ENCODE measurements at regions not wholly inside any gene's neighbourhood (a gene's known extent, or its start where the extent isn't known, plus 50 kb on each side); places are given as distances from the start of the nearest gene placed in this dataset.

DNA sequence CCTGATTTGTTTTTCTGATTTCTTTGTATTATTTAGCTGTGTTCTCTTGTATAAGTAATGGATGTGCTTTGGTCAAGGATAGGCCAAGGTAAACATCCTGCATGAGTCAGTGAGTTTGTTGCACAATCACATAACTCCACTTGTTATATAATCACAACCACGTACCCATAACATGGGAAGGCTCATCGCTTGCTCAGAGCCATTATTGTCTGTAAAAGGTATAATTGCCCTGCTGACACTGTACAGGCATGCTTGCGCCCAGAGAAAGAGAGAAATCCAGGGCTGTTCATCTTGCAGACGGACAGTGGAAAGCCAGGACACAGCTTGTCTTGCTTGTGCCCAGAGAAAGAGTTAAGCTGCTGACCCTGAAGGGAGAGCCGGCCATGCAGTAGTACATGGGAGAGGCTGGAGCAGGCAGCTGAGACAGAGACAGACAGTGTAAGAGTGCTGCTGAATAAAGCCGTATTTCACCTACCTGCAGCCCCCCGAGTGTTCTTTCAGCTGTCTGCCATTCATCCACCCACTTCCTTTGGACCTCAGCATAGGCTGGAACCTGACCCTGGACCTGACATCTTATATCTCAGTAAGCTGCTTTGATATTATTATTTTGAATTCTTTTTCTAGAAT, 174.7 kb upstream of the DAAM1 start:
- Histone ChIP-seq H3K27me3 (ENCODE audit: control insufficient read depth in 1 of 2, insufficient read depth in 2 of 2, low read length in 2 of 2) (no peaks in the 10 kb centered on the region), H3K4me1 (ENCODE audit: insufficient read depth, low read length) (peaks cover 37% of the 10 kb centered on the region), H4K20me1 (ENCODE audit: insufficient read depth, low read length) (no peaks in the 10 kb centered on the region), H3K27ac (ENCODE audit: extremely low read length, insufficient read depth, low read length) (no peak overlapping the region), H3K9me3 (ENCODE audit: low read length) (peaks cover 17% of the 10 kb centered on the region), H3K36me3 (replicated peaks in 1 of 2; ENCODE audit: control insufficient read depth in 1 of 2, insufficient read depth in 2 of 2, low read length in 2 of 2) (no peaks in the 10 kb centered on the region), H3K9ac (ENCODE audit: insufficient read depth, low read depth, low read length) (no peak overlapping the region), H2AFZ (ENCODE audit: low read length) (no peak overlapping the region), H3K4me2 (ENCODE audit: low read depth, low read length) (no peak overlapping the region), H3K4me3 (replicated peaks in 1 of 3; ENCODE audit: insufficient read depth in 1 of 3, low read depth in 2 of 3, low read length in 3 of 3) (no peak overlapping the region), H3K79me2 (ENCODE audit: insufficient read depth, low read length) (no peaks in the 10 kb centered on the region)
- intact Hi-C loops (cut with micrococcal nuclease; ENCODE audit: unreplicated experiment) (no loop called here), in situ Hi-C loops (cut with HindIII; ENCODE audit: extremely low pct_ligation_motif_present, low pct_unique_long_range_greater_than_20kb) (no loop called here)
- ChIA-PET CTCF (ENCODE audit: low intra/inter-chr PET ratio, low total read pairs) (no interaction called here), POLR2A (no interaction called here)
- DNase-seq (ENCODE audit: low spot score) (peak; percentile 66), ATAC-seq (peak; percentile 9; the same call in 2 of the 3 replicates), FAIRE-seq (no peak)
- BruUV-seq (replicated peaks), result no TSS peak
- 41% methylated on average over 7 of the region's 7 CpGs for WGBS (ENCODE audit: low lambda C conversion rate)
- TF ChIP-seq, protein P1, sequence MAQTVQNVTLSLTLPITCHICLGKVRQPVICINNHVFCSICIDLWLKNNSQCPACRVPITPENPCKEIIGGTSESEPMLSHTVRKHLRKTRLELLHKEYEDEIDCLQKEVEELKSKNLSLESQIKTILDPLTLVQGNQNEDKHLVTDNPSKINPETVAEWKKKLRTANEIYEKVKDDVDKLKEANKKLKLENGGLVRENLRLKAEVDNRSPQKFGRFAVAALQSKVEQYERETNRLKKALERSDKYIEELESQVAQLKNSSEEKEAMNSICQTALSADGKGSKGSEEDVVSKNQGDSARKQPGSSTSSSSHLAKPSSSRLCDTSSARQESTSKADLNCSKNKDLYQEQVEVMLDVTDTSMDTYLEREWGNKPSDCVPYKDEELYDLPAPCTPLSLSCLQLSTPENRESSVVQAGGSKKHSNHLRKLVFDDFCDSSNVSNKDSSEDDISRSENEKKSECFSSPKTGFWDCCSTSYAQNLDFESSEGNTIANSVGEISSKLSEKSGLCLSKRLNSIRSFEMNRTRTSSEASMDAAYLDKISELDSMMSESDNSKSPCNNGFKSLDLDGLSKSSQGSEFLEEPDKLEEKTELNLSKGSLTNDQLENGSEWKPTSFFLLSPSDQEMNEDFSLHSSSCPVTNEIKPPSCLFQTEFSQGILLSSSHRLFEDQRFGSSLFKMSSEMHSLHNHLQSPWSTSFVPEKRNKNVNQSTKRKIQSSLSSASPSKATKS (CRISPR knock-in tag; IDR thresholded peaks at IDR 0.05), result no peak
- TF ChIP-seq, protein P2, sequence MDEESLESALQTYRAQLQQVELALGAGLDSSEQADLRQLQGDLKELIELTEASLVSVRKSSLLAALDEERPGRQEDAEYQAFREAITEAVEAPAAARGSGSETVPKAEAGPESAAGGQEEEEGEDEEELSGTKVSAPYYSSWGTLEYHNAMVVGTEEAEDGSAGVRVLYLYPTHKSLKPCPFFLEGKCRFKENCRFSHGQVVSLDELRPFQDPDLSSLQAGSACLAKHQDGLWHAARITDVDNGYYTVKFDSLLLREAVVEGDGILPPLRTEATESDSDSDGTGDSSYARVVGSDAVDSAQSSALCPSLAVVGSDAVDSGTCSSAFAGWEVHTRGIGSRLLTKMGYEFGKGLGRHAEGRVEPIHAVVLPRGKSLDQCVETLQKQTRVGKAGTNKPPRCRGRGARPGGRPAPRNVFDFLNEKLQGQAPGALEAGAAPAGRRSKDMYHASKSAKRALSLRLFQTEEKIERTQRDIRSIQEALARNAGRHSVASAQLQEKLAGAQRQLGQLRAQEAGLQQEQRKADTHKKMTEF (CRISPR knock-in tag; IDR thresholded peaks at IDR 0.05), result peak; percentile 55
- TF ChIP-seq DPF2 (CRISPR knock-in tag; IDR thresholded peaks at IDR 0.05; ENCODE audit: borderline replicate concordance, low read depth), result no peak
- TF ChIP-seq, protein P3, sequence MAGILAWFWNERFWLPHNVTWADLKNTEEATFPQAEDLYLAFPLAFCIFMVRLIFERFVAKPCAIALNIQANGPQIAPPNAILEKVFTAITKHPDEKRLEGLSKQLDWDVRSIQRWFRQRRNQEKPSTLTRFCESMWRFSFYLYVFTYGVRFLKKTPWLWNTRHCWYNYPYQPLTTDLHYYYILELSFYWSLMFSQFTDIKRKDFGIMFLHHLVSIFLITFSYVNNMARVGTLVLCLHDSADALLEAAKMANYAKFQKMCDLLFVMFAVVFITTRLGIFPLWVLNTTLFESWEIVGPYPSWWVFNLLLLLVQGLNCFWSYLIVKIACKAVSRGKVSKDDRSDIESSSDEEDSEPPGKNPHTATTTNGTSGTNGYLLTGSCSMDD (CRISPR knock-in tag; IDR thresholded peaks at IDR 0.05), result no peak
- TF ChIP-seq MYNN (CRISPR knock-in tag; IDR thresholded peaks at IDR 0.05; ENCODE audit: low read depth), result no peak
- TF ChIP-seq ZNF670 (CRISPR knock-in tag; IDR thresholded peaks at IDR 0.05; ENCODE audit: borderline replicate concordance), result no peak
- TF ChIP-seq ZNF335 (CRISPR knock-in tag; IDR thresholded peaks at IDR 0.05), result 0 out of 2 replicates have a peak, but pooled peaks have one; percentile 37
- no peak for TF ChIP-seq KDM5A (IDR thresholded peaks at IDR 0.05; ENCODE audit: borderline replicate concordance, low read length)
- TF ChIP-seq, protein P4, sequence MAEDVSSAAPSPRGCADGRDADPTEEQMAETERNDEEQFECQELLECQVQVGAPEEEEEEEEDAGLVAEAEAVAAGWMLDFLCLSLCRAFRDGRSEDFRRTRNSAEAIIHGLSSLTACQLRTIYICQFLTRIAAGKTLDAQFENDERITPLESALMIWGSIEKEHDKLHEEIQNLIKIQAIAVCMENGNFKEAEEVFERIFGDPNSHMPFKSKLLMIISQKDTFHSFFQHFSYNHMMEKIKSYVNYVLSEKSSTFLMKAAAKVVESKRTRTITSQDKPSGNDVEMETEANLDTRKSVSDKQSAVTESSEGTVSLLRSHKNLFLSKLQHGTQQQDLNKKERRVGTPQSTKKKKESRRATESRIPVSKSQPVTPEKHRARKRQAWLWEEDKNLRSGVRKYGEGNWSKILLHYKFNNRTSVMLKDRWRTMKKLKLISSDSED (CRISPR knock-in tag; IDR thresholded peaks at IDR 0.05), result no peak
- TF ChIP-seq, protein P5, sequence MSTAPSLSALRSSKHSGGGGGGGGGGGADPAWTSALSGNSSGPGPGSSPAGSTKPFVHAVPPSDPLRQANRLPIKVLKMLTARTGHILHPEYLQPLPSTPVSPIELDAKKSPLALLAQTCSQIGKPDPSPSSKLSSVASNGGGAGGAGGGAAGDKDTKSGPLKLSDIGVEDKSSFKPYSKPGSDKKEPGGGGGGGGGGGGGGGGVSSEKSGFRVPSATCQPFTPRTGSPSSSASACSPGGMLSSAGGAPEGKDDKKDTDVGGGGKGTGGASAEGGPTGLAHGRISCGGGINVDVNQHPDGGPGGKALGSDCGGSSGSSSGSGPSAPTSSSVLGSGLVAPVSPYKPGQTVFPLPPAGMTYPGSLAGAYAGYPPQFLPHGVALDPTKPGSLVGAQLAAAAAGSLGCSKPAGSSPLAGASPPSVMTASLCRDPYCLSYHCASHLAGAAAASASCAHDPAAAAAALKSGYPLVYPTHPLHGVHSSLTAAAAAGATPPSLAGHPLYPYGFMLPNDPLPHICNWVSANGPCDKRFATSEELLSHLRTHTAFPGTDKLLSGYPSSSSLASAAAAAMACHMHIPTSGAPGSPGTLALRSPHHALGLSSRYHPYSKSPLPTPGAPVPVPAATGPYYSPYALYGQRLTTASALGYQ (CRISPR knock-in tag; IDR thresholded peaks at IDR 0.05), result peak; percentile 55; the same call in 1 of the 2 replicates
- TF ChIP-seq DNMT1 (CRISPR knock-in tag; IDR thresholded peaks at IDR 0.05), result no peak
- TF ChIP-seq ZNF468 (CRISPR knock-in tag; IDR thresholded peaks at IDR 0.05), result no peak
- peak; percentile 91 for TF ChIP-seq ZNF614 (CRISPR knock-in tag; IDR thresholded peaks at IDR 0.05; ENCODE audit: borderline replicate concordance)
- TF ChIP-seq, protein P6, sequence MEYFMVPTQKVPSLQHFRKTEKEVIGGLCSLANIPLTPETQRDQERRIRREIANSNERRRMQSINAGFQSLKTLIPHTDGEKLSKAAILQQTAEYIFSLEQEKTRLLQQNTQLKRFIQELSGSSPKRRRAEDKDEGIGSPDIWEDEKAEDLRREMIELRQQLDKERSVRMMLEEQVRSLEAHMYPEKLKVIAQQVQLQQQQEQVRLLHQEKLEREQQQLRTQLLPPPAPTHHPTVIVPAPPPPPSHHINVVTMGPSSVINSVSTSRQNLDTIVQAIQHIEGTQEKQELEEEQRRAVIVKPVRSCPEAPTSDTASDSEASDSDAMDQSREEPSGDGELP (IDR thresholded peaks at IDR 0.05; ENCODE audit: borderline replicate concordance, low read depth), result no peak

All from HepG2 (cell line).